ENCODE measurements at regions not wholly inside any gene's neighbourhood (a gene's known extent, or its start where the extent isn't known, plus 50 kb on each side); places are given as distances from the start of the nearest gene placed in this dataset.

DNA sequence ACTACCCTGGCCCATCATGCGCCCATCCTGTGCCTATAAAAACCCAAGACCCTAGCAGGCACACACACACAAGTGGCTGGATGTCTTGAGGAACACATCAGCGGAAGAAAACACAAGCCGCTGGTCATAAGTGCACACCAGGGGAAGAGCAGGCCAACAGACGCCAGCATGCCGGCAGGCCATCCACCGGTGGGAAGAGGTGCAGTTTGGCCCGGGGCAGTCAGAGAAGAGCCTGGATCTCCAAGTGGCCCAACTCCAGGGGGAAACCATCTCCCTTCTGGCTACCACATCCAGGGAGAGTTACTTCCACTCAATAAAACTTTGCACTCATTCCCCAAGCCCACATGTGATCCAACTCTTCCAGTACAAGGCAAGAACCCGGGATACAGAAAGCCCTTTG, 2001.3 kb upstream of the NUDT12 start:
- H3K4me3 ChIP-seq = no peak overlapping the region
- H3K4me1 ChIP-seq = no peaks in the 10 kb centered on the region
- no peak overlapping the region for H3K27ac ChIP-seq
- TF ChIP-seq POLR2A (IDR thresholded peaks at IDR 0.05) (no peak), CTCF (IDR thresholded peaks at IDR 0.05 in 4 of 5, conservative IDR thresholded peaks at IDR 0.05 in 1 of 5) (no peak)
- in situ Hi-C loops (cut with MboI; ENCODE audit: low sequenced_read_pairs in 4 of 4) (no loop called here), intact Hi-C loops (cut with DNase I; ENCODE audit: low total_unique reads) (no loop called here)
- DNase-seq (no peak), ATAC-seq (no peak)
- no peaks in the 10 kb centered on the region for H3K36me3 ChIP-seq
- no peaks in the 10 kb centered on the region for H3K27me3 ChIP-seq
- no peaks in the 10 kb centered on the region for H3K9me3 ChIP-seq

- DNase-seq = no peak
- Histone ChIP-seq H3K27ac (no peak overlapping the region), H3K27me3 (no peaks in the 10 kb centered on the region), H3K4me3 (no peak overlapping the region), H3K4me1 (no peaks in the 10 kb centered on the region), H3K36me3 (no peaks in the 10 kb centered on the region), H3K9me3 (no peaks in the 10 kb centered on the region)
- no peak for ATAC-seq
- intact Hi-C loops (cut with DNase I; ENCODE audit: low total_unique reads) = no loop called here
- in situ Hi-C loops (cut with MboI; ENCODE audit: low sequenced_read_pairs in 4 of 4) = no loop called here
- TF ChIP-seq CTCF (IDR thresholded peaks at IDR 0.05 in 4 of 5, conservative IDR thresholded peaks at IDR 0.05 in 1 of 5) = no peak
Measured at GRCh38 chr5:105554568-105555169, 1992.1 kb upstream of the NUDT12 start.

- no peak for TF ChIP-seq CTCF (IDR thresholded peaks at IDR 0.05 in 4 of 5, conservative IDR thresholded peaks at IDR 0.05 in 1 of 5)
- TF ChIP-seq POLR2A (IDR thresholded peaks at IDR 0.05) = no peak
- in situ Hi-C loops (cut with MboI; ENCODE audit: low sequenced_read_pairs in 4 of 4) = no loop called here
Measured at GRCh38 chr5:105544300-105544699, 1981.7 kb upstream of the NUDT12 start.

GRCh38 chr5:105536675-105537074, 1974.1 kb upstream of the NUDT12 start:
- Histone ChIP-seq H3K4me1 (no peaks in the 10 kb centered on the region), H3K27ac (no peak overlapping the region), H3K4me3 (no peak overlapping the region), H3K27me3 (no peaks in the 10 kb centered on the region), H3K9me3 (no peaks in the 10 kb centered on the region), H3K36me3 (no peaks in the 10 kb centered on the region)
- intact Hi-C loops (cut with DNase I; ENCODE audit: low total_unique reads) = no loop called here
- DNase-seq = no peak
- TF ChIP-seq POLR2A (IDR thresholded peaks at IDR 0.05) = no peak
- TF ChIP-seq CTCF (IDR thresholded peaks at IDR 0.05 in 4 of 5, conservative IDR thresholded peaks at IDR 0.05 in 1 of 5) = no peak
- ATAC-seq = no peak
- in situ Hi-C loops (cut with MboI; ENCODE audit: low sequenced_read_pairs in 4 of 4) = no loop called here

More at GRCh38 chr5:105544300-105544699, 1981.7 kb upstream of the NUDT12 start:
- Histone ChIP-seq H3K4me3 (no peak overlapping the region), H3K27me3 (no peaks in the 10 kb centered on the region), H3K4me1 (no peaks in the 10 kb centered on the region), H3K9me3 (no peaks in the 10 kb centered on the region), H3K36me3 (no peaks in the 10 kb centered on the region), H3K27ac (no peak overlapping the region)
- ATAC-seq (no peak), DNase-seq (no peak)
- intact Hi-C loops (cut with DNase I; ENCODE audit: low total_unique reads) = no loop called here

DNA sequence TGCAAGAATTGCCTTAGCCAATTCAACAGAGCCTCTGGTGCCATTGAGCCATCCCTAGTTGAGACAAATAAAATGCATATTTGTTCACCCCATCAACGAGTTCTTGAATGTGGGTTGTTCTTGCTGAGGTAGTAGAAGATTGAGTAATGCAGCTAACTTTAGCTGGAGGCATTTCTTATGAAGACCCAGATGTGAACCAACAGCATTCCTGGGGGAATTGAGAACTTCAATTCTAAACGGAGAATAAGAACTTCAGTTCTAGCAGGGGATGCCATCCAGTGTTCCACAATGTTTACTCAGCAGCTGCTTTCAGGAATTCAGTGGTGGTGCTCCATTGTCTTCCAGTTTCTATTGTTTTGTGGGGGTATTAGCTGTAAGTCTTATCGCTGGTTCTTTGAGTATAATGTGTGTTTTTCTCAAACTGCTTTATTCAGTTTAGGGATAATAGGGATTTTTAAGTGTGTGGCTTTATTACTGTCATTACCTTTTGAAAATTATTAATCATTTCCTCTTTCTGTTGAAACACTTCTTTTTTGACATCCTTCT, 1968.2 kb upstream of the NUDT12 start:
- no peak for DNase-seq
- no peak overlapping the region for H3K4me3 ChIP-seq
- H3K4me1 ChIP-seq = no peaks in the 10 kb centered on the region
- intact Hi-C loops (cut with DNase I; ENCODE audit: low total_unique reads) = no loop called here
- TF ChIP-seq POLR2A (IDR thresholded peaks at IDR 0.05) (no peak), CTCF (IDR thresholded peaks at IDR 0.05 in 4 of 5, conservative IDR thresholded peaks at IDR 0.05 in 1 of 5) (no peak)
- H3K27ac ChIP-seq = no peak overlapping the region
- in situ Hi-C loops (cut with MboI; ENCODE audit: low sequenced_read_pairs in 4 of 4) = no loop called here
- no peak for ATAC-seq
- no peaks in the 10 kb centered on the region for H3K36me3 ChIP-seq
- no peaks in the 10 kb centered on the region for H3K9me3 ChIP-seq
- H3K27me3 ChIP-seq = no peaks in the 10 kb centered on the region
